ENCODE measurements at regions not wholly inside any gene's neighbourhood (a gene's known extent, or its start where the extent isn't known, plus 50 kb on each side); places are given as distances from the start of the nearest gene placed in this dataset.
A peak's percentile ranks its signal among the peaks of the same experiment; 100 is the strongest.
"Not testable (repeated sequence)": the region's sequence is repeated elsewhere in the genome, so short reads cannot be mapped to it uniquely, and the experiment has no call there.

DNA sequence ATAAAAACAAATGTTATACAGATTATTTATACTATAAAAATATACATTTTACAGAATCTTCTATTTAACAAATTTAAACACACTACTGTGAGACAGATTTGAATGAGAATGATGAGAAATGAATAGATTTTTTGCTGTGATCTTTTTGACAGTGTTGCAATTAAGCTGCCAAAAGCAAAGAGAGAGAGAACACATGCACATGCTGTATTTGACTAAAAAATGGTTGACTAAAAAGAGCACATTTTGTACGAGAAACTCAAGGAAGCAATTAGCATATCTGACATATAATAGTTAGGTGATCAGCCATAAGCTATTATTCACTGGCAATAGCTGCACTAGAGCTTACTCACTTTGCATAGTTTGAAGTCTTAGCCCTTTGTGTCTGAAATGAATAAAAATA lies 115.8 kb downstream of the SYT10 start:
- DNase-seq: no peak

GRCh38 chr12:33322519-33322918 lies 117.1 kb downstream of the SYT10 start:
- DNase-seq: peak; percentile 5

- DNase-seq: no peak
Measured at GRCh38 chr12:33317746-33318145, 121.9 kb downstream of the SYT10 start.

DNA sequence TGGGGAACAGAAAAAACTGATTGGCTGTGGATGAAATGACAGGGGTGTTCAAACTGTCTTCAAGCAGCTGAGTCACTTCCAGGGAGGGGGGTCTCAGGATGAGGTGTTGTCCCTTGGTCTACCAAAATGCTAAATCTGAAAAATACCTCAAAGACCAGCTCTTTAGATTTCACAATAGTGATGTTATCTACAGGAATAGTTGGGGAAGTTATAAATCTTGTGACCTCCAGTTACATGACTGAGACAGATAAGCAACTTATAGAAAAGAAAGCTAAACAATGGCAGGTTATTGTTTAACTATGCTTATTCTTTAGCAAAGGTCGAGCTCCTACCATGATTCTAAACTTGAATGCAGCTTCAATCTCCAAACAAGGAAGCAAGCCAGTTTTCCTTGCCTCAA lies 125.4 kb downstream of the SYT10 start:
- DNase-seq: no peak

- DNase-seq: no peak
Measured at GRCh38 chr12:33313476-33313875, 126.1 kb downstream of the SYT10 start.

GRCh38 chr12:33310471-33310870 lies 129.1 kb downstream of the SYT10 start:
- DNase-seq: no peak

DNA sequence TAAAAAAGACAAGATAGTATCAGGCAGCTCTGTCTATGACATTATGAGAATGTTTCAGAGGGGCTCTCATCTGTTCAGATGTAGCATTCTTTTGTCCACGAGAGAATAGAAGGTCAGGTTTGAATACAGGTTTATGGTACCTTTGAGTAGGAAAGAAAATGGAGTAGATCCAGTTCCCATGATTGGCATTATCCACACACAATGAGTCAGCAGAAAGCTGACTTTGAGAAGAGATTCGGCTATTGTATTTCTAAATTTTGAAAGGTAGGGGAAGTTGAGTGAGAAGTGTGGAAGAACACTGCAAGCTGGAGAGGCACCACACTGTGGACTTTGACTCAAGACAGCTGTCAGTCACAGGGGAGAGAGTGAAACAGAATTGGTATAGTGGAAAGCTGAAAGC lies 135.4 kb downstream of the SYT10 start:
- DNase-seq: no peak

DNA sequence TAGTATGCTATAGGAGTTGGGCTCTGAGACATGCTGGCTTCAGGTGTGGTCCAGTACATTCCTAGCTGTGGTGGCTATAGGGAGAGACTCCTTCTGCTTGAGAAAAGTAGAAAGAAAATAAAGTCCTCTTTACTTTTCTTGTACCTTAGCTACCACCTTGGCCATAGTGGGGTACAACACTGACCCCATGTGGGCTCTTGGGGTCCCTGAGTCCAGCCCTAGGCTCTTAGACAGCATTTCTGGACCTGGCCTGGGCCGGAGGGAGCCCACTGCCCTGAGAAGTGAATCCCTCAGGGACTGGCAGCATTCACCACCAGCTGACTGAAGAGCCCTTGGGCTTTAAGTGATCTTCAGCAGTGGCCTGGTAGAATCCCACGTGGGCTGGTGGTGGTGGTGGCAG lies 143.1 kb downstream of the SYT10 start:
- DNase-seq: no peak

DNA sequence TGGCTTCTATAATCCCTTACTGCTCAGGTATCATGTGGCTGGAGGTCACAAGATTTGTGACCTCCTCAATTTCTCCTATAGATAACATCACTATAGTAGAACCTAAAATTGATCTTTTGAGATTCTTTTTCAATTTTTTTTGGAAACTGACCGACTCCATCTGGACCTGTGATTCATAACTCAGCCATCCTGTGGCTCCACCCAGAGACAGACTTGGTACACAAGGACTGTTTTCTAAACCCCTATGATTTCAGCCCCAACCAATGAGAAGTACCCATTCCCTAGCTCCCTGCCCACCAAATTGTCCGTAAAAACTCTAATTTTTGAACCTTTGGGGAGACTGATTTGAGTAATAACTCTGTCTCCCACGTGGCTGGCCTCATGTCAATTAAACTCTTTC lies 148.9 kb downstream of the SYT10 start:
- DNase-seq: no peak

DNA sequence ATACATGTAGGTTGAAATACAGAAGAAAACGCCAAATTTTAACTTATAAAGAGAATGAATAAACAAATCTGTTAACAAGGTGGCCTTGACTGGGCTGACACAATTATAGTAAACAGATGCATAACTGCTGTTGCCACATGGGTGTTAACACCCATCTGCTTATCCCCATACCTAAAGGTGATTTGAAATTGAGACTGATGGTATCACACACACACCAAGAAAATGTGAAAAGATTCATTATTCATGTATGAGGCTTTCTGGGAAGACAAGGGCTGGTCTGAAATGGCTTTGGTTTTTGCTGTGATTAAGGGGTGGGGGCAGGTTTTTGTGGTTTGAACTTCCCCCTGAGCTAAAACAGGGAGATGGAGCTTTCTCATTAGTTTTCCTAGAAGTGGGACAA lies 156.6 kb downstream of the SYT10 start:
- DNase-seq: no peak

- no peak for DNase-seq
Measured at GRCh38 chr12:33277376-33277775, 162.2 kb downstream of the SYT10 start.

- no peak for DNase-seq
Measured at GRCh38 chr12:33267641-33268040, 172.0 kb downstream of the SYT10 start.

DNA sequence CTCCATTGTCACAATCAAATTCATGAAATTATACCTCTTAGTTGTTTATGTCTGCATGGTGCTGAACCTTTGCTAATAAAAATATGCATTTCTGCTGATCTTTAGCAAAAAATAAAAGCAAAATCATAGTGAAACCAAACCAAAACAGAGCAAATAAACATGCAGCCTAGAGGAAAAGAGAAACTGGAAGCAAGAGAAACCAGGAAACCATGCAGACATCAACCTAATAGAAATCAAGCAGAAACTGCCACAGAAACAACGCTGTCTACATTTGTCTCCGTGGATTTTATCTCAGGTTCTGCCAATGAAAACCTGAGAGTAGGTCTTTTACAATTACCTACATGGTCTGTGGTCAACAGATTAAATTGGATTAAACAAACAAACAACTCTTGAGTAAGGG lies 173.7 kb downstream of the SYT10 start:
- no peak for DNase-seq

DNA sequence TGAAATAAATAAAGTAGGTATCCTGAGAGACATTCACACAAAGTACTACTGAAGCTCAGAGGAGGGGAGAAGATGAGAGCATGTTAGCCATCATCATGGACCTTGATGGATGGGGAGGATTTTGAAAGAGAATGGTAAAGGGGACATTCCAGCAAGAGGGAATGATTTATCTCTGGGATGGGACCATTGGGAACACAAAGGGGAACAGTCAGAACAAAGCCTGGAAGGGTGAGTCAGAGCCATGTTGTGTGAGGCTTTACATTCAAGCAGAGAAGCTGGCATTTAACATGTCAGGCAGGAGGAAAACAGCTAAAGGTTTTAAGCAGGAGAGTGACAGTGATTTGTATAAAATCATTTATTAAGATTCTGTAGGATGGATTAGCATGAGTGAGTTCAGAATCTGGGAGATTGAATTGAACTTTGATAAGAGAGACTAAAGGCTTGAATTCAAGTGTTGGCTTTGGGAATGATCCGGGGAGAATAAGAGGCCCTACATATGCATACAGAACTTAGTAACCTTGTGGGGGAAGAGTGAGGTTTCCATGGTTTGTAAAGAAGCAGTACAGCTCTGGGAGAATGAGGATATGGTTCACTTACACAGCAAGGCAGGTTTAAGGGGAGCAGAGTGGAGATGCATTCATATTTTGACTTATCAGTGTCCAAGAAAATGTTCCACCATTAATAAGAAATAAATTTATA lies 174.4 kb downstream of the SYT10 start:
- no peak for DNase-seq

- no peak for DNase-seq
Measured at GRCh38 chr12:33253178-33253577, 186.4 kb downstream of the SYT10 start.

- DNase-seq: no peak
Measured at GRCh38 chr12:33251548-33251947, 188.1 kb downstream of the SYT10 start.

- no peak for DNase-seq
Measured at GRCh38 chr12:33248364-33248763, 191.3 kb downstream of the SYT10 start.

GRCh38 chr12:33247625-33248024 lies 192.0 kb downstream of the SYT10 start:
- DNase-seq: no peak

- DNase-seq: no peak
Measured at GRCh38 chr12:33245434-33245833, 194.2 kb downstream of the SYT10 start.

- no peak for DNase-seq
Measured at GRCh38 chr12:33226671-33227070, 212.9 kb downstream of the SYT10 start.

- no peak for DNase-seq
Measured at GRCh38 chr12:33223956-33224355, 215.7 kb downstream of the SYT10 start.

- no peak for DNase-seq
Measured at GRCh38 chr12:33222357-33222756, 217.3 kb downstream of the SYT10 start.

GRCh38 chr12:33205981-33206380 lies 233.6 kb downstream of the SYT10 start:
- DNase-seq: no peak

- not testable (repeated sequence) for DNase-seq
Measured at GRCh38 chr12:33194389-33194788, 245.2 kb downstream of the SYT10 start.

DNA sequence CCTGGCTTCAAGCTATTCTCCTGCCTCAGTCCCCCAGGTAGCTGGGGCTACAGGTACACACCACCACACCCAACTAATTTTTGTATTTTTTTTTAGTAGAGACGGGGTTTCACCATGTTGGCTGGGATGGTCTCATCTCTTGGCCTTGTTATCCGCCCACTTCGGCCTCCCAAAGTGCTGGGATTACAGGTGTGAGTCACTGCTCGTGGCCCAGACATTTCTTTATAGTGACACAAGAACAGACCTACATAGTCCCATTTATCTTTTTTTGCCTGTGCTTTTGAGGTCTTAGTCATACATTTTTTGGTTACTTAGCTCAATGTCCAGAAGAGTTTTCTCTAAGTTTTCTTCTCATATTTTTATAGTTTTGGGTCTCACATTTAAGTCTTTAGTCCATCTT lies 247.4 kb downstream of the SYT10 start:
- DNase-seq: no peak

GRCh38 chr12:33187409-33187808 lies 252.2 kb downstream of the SYT10 start:
- DNase-seq: no peak
